ENCODE measurements at regions not wholly inside any gene's neighbourhood (a gene's known extent, or its start where the extent isn't known, plus 50 kb on each side); places are given as distances from the start of the nearest gene placed in this dataset.
A peak's percentile ranks its signal among the peaks of the same experiment; 100 is the strongest.
"Not testable (repeated sequence)": the region's sequence is repeated elsewhere in the genome, so short reads cannot be mapped to it uniquely, and the experiment has no call there.

DNA sequence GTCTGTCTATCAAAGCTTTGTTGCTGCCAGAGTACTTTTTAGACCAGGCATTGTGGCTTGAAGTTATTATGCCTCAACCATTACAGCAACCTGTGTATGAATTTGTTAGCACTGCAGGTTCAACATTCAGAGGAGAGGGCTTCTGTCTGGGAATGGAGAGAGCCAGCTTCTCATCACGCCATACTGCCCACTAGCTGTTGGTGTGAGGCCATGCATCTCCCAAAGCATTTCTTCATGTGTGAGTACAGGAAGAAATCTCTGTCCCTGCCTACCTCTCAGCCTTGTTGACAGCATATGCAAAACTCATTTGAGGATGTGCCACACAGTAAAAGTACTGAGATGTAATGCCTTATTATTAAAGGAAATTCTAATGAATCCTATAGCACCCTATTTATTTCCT, 76.9 kb upstream of the PPARGC1A start:
- DNase-seq (ENCODE audit: low read depth) = no peak

DNA sequence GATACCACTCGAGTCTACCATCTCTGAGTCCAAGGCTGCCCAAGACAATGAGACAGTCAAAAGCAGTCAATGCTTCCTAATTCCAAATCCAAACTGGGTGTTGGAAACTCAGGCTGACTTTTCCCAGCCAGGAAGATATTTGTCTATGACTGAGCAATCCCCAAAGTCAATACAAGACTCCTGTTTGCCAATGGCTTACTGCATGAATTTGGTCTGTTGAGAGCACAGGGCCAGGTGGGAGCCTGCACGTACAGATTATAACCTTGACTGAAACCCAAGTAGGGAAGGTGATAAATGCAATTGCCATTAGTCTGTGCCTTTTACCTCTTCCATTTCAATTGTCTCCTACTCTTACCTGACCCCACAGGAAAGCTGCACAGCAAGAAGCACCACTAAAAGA, 72.6 kb upstream of the PPARGC1A start:
- TF ChIP-seq, protein P1, sequence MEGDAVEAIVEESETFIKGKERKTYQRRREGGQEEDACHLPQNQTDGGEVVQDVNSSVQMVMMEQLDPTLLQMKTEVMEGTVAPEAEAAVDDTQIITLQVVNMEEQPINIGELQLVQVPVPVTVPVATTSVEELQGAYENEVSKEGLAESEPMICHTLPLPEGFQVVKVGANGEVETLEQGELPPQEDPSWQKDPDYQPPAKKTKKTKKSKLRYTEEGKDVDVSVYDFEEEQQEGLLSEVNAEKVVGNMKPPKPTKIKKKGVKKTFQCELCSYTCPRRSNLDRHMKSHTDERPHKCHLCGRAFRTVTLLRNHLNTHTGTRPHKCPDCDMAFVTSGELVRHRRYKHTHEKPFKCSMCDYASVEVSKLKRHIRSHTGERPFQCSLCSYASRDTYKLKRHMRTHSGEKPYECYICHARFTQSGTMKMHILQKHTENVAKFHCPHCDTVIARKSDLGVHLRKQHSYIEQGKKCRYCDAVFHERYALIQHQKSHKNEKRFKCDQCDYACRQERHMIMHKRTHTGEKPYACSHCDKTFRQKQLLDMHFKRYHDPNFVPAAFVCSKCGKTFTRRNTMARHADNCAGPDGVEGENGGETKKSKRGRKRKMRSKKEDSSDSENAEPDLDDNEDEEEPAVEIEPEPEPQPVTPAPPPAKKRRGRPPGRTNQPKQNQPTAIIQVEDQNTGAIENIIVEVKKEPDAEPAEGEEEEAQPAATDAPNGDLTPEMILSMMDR (conservative IDR thresholded peaks at IDR 0.05; ENCODE audit: low read depth, low read length) = no peak
- no peak for DNase-seq (ENCODE audit: low read depth)
- no peak overlapping the region for H3K4me3 ChIP-seq (ENCODE audit: low read depth, low read length)

More for the DNA sequence above, 76.9 kb upstream of the PPARGC1A start:
- TF ChIP-seq, protein P1 (conservative IDR thresholded peaks at IDR 0.05; ENCODE audit: low read depth, low read length) = peak; percentile 68
- no peak overlapping the region for H3K4me3 ChIP-seq (ENCODE audit: low read depth, low read length)

DNA sequence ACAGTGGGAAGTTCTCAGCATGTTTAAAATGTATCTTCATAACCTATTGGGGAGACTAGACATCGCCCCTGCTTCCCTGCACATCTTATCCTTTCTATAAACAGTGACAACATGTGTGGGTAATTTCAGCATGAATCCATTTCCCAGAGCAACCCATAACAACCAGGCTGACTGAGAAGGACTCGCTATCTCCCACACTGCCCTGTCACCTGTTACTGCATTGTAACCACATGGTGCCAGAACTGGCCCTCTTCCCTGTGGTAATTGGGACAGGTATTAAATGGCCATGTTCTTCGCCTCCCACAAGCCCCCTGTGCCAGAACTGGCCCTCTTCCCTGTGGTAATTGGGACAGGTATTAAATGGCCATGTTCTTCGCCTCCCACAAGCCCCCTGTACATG, 71.5 kb upstream of the PPARGC1A start:
- H3K4me3 ChIP-seq (ENCODE audit: low read depth, low read length); DNase-seq (ENCODE audit: low read depth): not testable (repeated sequence)

DNA sequence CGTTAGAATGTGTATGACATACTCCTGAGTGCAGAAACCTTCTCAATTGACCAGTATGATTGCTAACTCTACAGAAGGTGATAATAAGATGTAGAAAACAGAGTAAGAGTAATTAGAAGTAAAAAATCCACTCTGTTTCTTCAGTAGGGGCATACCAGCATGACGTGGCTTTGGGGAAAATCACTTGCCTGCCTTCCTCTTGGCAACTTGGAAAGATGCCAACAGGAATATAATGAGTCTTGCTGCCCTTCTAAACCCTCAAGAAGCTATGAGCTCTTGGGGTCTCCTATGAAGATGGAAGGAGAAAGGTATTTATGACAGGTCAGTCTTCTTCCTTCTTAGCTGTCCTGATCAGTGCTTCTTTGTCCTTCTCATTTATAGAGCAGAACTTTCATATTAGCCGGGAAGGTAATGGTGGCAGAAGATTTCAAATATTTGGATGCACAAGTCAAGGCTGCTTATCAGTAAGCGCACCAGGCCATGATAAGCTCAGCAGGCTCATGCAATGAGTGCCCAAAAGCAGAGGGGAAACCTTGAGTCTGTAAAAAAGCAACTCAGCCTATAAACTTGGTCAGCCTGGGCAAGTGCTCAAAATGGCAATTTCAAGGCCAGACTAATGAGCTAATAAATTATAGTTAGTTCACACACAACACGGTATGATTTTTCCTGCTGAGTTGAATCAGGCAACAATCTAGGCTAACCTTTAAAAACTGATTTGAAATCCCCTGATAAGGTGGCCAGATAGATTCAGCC, 69.7 kb upstream of the PPARGC1A start:
- no peak for DNase-seq (ENCODE audit: low read depth)
- no peak overlapping the region for H3K4me3 ChIP-seq (ENCODE audit: low read depth, low read length)

DNA sequence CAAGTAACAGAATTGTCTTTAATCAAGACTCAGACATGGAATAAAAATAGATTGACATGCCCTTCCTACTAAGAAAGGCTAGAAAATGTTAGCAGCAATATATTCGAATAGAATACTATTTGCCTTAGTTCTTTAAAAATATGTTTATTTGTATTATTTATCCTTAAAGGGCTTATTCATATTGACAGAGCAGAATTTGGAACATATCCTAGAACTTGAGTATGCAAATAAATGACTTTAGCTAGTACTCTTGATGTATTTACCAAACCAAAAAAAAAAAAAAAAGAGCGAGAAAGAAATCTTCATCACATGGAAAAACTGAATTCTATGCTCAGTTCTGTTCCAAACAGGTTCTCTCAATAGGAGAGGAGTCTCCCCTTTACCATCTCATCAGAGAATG, 68.9 kb upstream of the PPARGC1A start:
- no peak for DNase-seq (ENCODE audit: low read depth)
- TF ChIP-seq, protein P1 (conservative IDR thresholded peaks at IDR 0.05; ENCODE audit: low read depth, low read length) = no peak
- H3K4me3 ChIP-seq (ENCODE audit: low read depth, low read length) = no peak overlapping the region

More for the DNA sequence above, 69.7 kb upstream of the PPARGC1A start:
- TF ChIP-seq, protein P1 (conservative IDR thresholded peaks at IDR 0.05; ENCODE audit: low read depth, low read length) = no peak

DNA sequence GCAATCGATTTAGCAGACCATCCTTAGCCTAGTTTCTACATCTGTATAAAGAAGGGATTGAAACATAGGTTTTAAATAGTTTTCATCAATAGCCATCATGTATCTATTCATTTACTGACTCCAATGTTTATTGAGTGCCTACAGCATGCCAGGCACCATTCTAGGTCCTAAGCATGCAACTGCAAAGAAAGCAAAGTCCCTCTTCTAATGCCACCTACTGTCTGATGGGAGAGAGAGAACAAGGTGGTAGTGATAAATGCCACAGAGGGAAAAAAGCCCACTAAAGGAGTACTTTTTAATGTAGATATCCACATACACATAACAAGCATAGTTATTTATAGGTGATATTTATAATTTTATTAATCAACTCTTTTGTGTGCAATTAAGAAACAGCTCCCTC, 67.6 kb upstream of the PPARGC1A start:
- TF ChIP-seq, protein P1 (conservative IDR thresholded peaks at IDR 0.05; ENCODE audit: low read depth, low read length) = peak; percentile 37
- no peak overlapping the region for H3K4me3 ChIP-seq (ENCODE audit: low read depth, low read length)
- no peak for DNase-seq (ENCODE audit: low read depth)

DNA sequence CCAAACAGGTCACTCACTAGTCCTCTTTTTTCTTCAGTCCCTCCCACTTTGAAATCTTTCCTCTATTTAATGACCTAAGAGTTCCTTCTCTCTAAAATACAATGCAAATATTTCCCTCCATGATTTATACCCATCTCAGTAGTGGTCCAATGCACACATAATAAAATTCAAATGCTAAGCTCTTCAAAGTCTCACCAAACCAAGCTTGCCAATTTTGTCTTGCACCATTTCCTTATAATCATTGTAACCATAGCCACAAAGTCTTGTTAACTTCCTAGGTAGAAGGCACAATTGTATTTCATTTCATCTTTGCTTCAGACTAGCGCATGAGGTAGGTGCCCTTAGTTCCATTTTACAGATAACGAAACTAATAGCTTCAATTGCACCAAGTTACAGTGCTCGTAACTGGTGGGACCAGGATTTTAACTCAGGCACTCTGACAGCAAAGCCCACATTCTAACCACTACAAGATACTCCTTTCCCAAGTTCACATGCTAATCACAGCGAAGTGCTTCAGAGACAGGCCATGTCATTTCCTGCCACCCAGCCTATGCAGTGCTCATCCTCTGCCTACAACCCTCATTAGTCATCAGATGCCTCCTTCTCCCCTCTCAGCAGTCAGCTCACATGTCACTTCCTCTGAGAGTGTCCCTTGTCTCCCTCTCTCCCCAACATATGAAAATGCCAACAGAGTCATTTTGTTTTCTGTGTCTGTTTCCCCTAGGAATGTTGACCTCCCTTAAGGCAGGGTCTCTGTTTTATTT, 66.9 kb upstream of the PPARGC1A start:
- DNase-seq (ENCODE audit: low read depth) = no peak
- TF ChIP-seq, protein P1 (conservative IDR thresholded peaks at IDR 0.05; ENCODE audit: low read depth, low read length) = no peak

More for the DNA sequence above, 66.9 kb upstream of the PPARGC1A start:
- no peak overlapping the region for H3K4me3 ChIP-seq (ENCODE audit: low read depth, low read length)

Data from epithelial cell of proximal tubule (primary cell).